GM18858 (cell line): ENCODE measurements at regions not wholly inside any gene's neighbourhood (a gene's known extent, or its start where the extent isn't known, plus 50 kb on each side); places are given as distances from the start of the nearest gene placed in this dataset.
"Not testable (repeated sequence)": the region's sequence is repeated elsewhere in the genome, so short reads cannot be mapped to it uniquely, and the experiment has no call there.

ENCODE experiments used
- ATAC-seq: cut with Tn5 transposase; IDR thresholded peaks from one replicate; pipeline ENCODE4 v1.9.1; 2021; ENCODE audit not compliant: unreplicated experiment

- ATAC-seq, result no peak
Observed at GRCh38 chr10:22875581-22875980, 52.3 kb upstream of the ARMC3 start.

GRCh38 chr10:22874189-22874854 is 53.5 kb upstream of the ARMC3 start:
- ATAC-seq, result no peak

- ATAC-seq, result peak; percentile 60
Observed at GRCh38 chr10:22856444-22857074, 71.3 kb upstream of the ARMC3 start.

- ATAC-seq, result no peak
Observed at GRCh38 chr10:22854935-22855421, 72.9 kb upstream of the ARMC3 start.

- no peak for ATAC-seq
Observed at GRCh38 chr10:22853906-22854447, 73.9 kb upstream of the ARMC3 start.

GRCh38 chr10:22852712-22853353 is 75.0 kb upstream of the ARMC3 start:
- no peak for ATAC-seq

GRCh38 chr10:22851865-22852239 is 76.0 kb upstream of the ARMC3 start:
- ATAC-seq, result no peak

- ATAC-seq, result no peak
Observed at GRCh38 chr10:22850541-22850940, 77.3 kb upstream of the ARMC3 start.

- ATAC-seq, result no peak
Observed at GRCh38 chr10:22849077-22849805, 78.6 kb upstream of the ARMC3 start.

GRCh38 chr10:22848509-22848908 is 79.3 kb upstream of the ARMC3 start:
- no peak for ATAC-seq

GRCh38 chr10:22846294-22846693 is 81.6 kb upstream of the ARMC3 start:
- ATAC-seq, result no peak

GRCh38 chr10:22839639-22840038 is 88.2 kb upstream of the ARMC3 start:
- no peak for ATAC-seq

- ATAC-seq, result no peak
Observed at GRCh38 chr10:22837771-22838170, 90.1 kb upstream of the ARMC3 start.

GRCh38 chr10:22837351-22837750 is 90.5 kb upstream of the ARMC3 start:
- no peak for ATAC-seq

GRCh38 chr10:22834471-22834870 is 93.4 kb upstream of the ARMC3 start:
- ATAC-seq, result no peak

GRCh38 chr10:22833781-22834180 is 94.1 kb upstream of the ARMC3 start:
- ATAC-seq, result no peak

GRCh38 chr10:22833353-22833752 is 94.5 kb upstream of the ARMC3 start:
- ATAC-seq, result no peak

- ATAC-seq, result no peak
Observed at GRCh38 chr10:22832851-22833250, 95.0 kb upstream of the ARMC3 start.

GRCh38 chr10:22832066-22832602 is 95.7 kb upstream of the ARMC3 start:
- no peak for ATAC-seq

- ATAC-seq, result no peak
Observed at GRCh38 chr10:22831586-22831985, 96.3 kb upstream of the ARMC3 start.

GRCh38 chr10:22828712-22829111 is 99.1 kb upstream of the ARMC3 start:
- ATAC-seq, result not testable (repeated sequence)
